Neural cell (in vitro differentiated cells): ENCODE measurements at regions not wholly inside any gene's neighbourhood (a gene's known extent, or its start where the extent isn't known, plus 50 kb on each side); places are given as distances from the start of the nearest gene placed in this dataset.
A peak's percentile ranks its signal among the peaks of the same experiment; 100 is the strongest.

Experiments used
- H2AFZ ChIP-seq: fragments of 200-600, 300-800 bp; sonication (generic), shearing (Covaris generic); 2 replicates; pipeline ENCODE4 v1.6.0; 2014; ENCODE audit warnings: low read depth, mild to moderate bottlenecking, antibody characterized with exemption, low read length, moderate library complexity
- H3F3A ChIP-seq: fragments of 200-600 bp; shearing (Covaris generic); 2 replicates; pipeline ENCODE4 v1.6.1; 2016; ENCODE audit warnings: mild to moderate bottlenecking, moderate library complexity, mixed read lengths, antibody characterized with exemption, low read length; ENCODE audit not compliant: insufficient read depth, poor library complexity, severe bottlenecking
- H3K27ac ChIP-seq: fragments of 200-600, 300-800 bp; sonication (generic), shearing (Covaris generic); 2 replicates; pipeline ENCODE4 v1.5.1; 2014; ENCODE audit warnings: mild to moderate bottlenecking, low read length, moderate library complexity
- H3K27me3 ChIP-seq: fragments of 300-800, 200-600 bp; sonication (generic), shearing (Covaris generic); 2 replicates; pipeline ENCODE4 v1.6.0; 2014; ENCODE audit warnings: mild to moderate bottlenecking, low read depth, low read length, moderate library complexity; ENCODE audit not compliant: insufficient read depth
- H3K36me3 ChIP-seq: fragments of 300-800, 200-600 bp; sonication (generic), shearing (Covaris generic); 2 replicates; pipeline ENCODE4 v1.5.1; 2014; ENCODE audit warnings: mild to moderate bottlenecking, antibody characterized with exemption, low read length, moderate library complexity; ENCODE audit not compliant: insufficient read depth
- H3K4me2 ChIP-seq: fragments of 300-800, 200-600 bp; sonication (generic), shearing (Covaris generic); 2 replicates; pipeline ENCODE4 v1.6.0; 2014; ENCODE audit warnings: mild to moderate bottlenecking, low read length
- H3K4me3 ChIP-seq: fragments of 300-800, 200-600 bp; sonication (generic), shearing (Covaris generic); 2 replicates; pipeline ENCODE4 v1.5.1; 2014; ENCODE audit warnings: mild to moderate bottlenecking, low read length, moderate library complexity
- H3K79me2 ChIP-seq: fragments of 200-600 bp; shearing (Covaris generic); replicated peaks from 2 replicates; pipeline ENCODE4 v1.6.0; 2014; ENCODE audit warnings: mild to moderate bottlenecking, low read length, moderate library complexity; ENCODE audit not compliant: insufficient read depth
- H3K9ac ChIP-seq: fragments of 300-800, 200-600 bp; sonication (generic), shearing (Covaris generic); 2 replicates; pipeline ENCODE4 v1.6.1; 2016; ENCODE audit warnings: mild to moderate bottlenecking, low read length, mixed read lengths
- H3K9me2 ChIP-seq: fragments of 200-600 bp; shearing (Covaris generic); 2 replicates; pipeline ENCODE4 v1.6.1; 2016; ENCODE audit warnings: mild to moderate bottlenecking, low read length, mixed read lengths; ENCODE audit not compliant: insufficient read depth
- H3K9me3 ChIP-seq: fragments of 200-600, 300-800 bp; sonication (generic), shearing (Covaris generic); 2 replicates; pipeline ENCODE4 v1.6.1; 2016; ENCODE audit warnings: mild to moderate bottlenecking, mixed run types, low read length, moderate library complexity, mixed read lengths
- H4K20me1 ChIP-seq: fragments of 200-600 bp; shearing (Covaris generic); 2 replicates; pipeline ENCODE4 v1.6.1; 2016; ENCODE audit warnings: mild to moderate bottlenecking, mixed run types; ENCODE audit not compliant: insufficient read depth
- CTCF ChIP-seq: fragments of 450-650 bp; IDR thresholded peaks from 2 replicates; pipeline ENCODE4 v1.5.1; 2014; ENCODE audit warnings: antibody characterized with exemption, mild to moderate bottlenecking, moderate library complexity; ENCODE audit not compliant: poor library complexity, severe bottlenecking
- EP300 ChIP-seq: fragments of 450-650 bp; conservative IDR thresholded peaks from 2 replicates; pipeline ENCODE4 v1.6.1; 2014; ENCODE audit warnings: antibody characterized with exemption, mild to moderate bottlenecking, moderate library complexity; ENCODE audit not compliant: poor library complexity, severe bottlenecking
- EZH2 ChIP-seq: fragments of 200-600, 300-800 bp; shearing (Covaris generic), sonication (generic); IDR thresholded peaks from 2 replicates; pipeline ENCODE4 v1.6.1; 2014; ENCODE audit warnings: antibody characterized with exemption, low read length, borderline replicate concordance, mild to moderate bottlenecking; ENCODE audit not compliant: insufficient read depth, poor library complexity, severe bottlenecking
- MXI1 ChIP-seq: fragments of 450-650 bp; conservative IDR thresholded peaks from 2 replicates; pipeline ENCODE4 v1.6.1; 2014; ENCODE audit warnings: antibody characterized with exemption, mild to moderate bottlenecking; ENCODE audit not compliant: poor library complexity, severe bottlenecking
- POLR2AphosphoS5 ChIP-seq: IDR thresholded peaks from 2 replicates; pipeline ENCODE4 v1.6.1; 2012
- RAD21 ChIP-seq: fragments of 450-650 bp; conservative IDR thresholded peaks from 2 replicates; pipeline ENCODE4 v1.6.1; 2014; ENCODE audit warnings: antibody characterized with exemption, mild to moderate bottlenecking, moderate library complexity
- REST ChIP-seq: IDR thresholded peaks from 2 replicates; pipeline ENCODE4 v1.6.1; 2012; ENCODE audit warnings: borderline replicate concordance
- SMC3 ChIP-seq: fragments of 450-650 bp; conservative IDR thresholded peaks from 2 replicates; pipeline ENCODE4 v1.6.1; 2014; ENCODE audit warnings: antibody characterized with exemption, mild to moderate bottlenecking, moderate library complexity; ENCODE audit not compliant: poor library complexity
- TAF1 ChIP-seq: IDR thresholded peaks from 2 replicates; pipeline ENCODE4 v1.6.1; 2012; ENCODE audit warnings: low read depth

GRCh38 chr7:15104411-15105092 is 202.0 kb upstream of the DGKB start:
- Histone ChIP-seq H3K36me3 (no peaks in the 10 kb centered on the region), H3K9ac (no peak overlapping the region), H3K4me2 (no peak overlapping the region), H4K20me1 (no peaks in the 10 kb centered on the region), H3K27me3 (no peaks in the 10 kb centered on the region), H3K4me3 (no peak overlapping the region), H3K9me3 (no peaks in the 10 kb centered on the region), H3K79me2 (no peaks in the 10 kb centered on the region), H3K9me2 (no peaks in the 10 kb centered on the region), H2AFZ (no peak overlapping the region), H3K27ac (no peak overlapping the region), H3F3A (no peaks in the 10 kb centered on the region)
- TF ChIP-seq POLR2AphosphoS5 (peak; percentile 23), REST (no peak)

- Histone ChIP-seq H3F3A (no peaks in the 10 kb centered on the region), H3K27me3 (no peaks in the 10 kb centered on the region), H3K27ac (peak overlapping the region; percentile 42), H4K20me1 (no peaks in the 10 kb centered on the region), H3K4me2 (no peak overlapping the region), H3K4me3 (peak overlapping the region; percentile 5), H3K9me2 (no peaks in the 10 kb centered on the region), H3K36me3 (no peaks in the 10 kb centered on the region), H3K79me2 (no peaks in the 10 kb centered on the region), H3K9ac (no peak overlapping the region), H2AFZ (no peak overlapping the region), H3K9me3 (no peaks in the 10 kb centered on the region)
- TF ChIP-seq POLR2AphosphoS5 (no peak), REST (no peak), MXI1 (no peak), TAF1 (no peak), SMC3 (no peak), EP300 (no peak), EZH2 (no peak), RAD21 (no peak), CTCF (no peak)
Measured at GRCh38 chr7:15099074-15099473, 196.5 kb upstream of the DGKB start.
